ENCODE measurements at regions not wholly inside any gene's neighbourhood (a gene's known extent, or its start where the extent isn't known, plus 50 kb on each side); places are given as distances from the start of the nearest gene placed in this dataset.

GRCh38 chr5:158313733-158314464, 455.0 kb upstream of the CLINT1 start:
- TF ChIP-seq CTCF (conservative IDR thresholded peaks at IDR 0.05), result no peak
- no peak for TF ChIP-seq EZH2 (IDR thresholded peaks at IDR 0.05; ENCODE audit: low read depth)
